ENCODE measurements at regions not wholly inside any gene's neighbourhood (a gene's known extent, or its start where the extent isn't known, plus 50 kb on each side); places are given as distances from the start of the nearest gene placed in this dataset.

DNA sequence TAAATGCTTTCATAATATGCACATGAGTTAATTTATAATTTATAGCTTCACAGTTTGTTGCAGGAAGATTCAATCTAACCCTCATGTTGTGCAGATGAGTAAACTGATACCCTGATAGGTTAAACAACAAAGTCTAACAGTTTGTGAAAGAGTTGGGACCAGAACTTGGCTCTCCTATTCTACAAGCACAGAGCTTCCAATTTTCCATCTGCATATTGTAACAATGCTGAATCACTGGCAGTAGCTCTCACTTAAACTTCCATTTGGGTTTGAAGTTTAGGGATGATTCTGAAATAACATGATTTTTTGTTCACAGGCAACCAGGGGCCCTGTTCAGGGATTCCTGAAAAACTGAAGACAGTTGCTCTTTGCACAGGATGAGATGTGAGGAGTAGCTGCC lies 179.3 kb downstream of the XPNPEP1 start:
- TF ChIP-seq, protein P1, sequence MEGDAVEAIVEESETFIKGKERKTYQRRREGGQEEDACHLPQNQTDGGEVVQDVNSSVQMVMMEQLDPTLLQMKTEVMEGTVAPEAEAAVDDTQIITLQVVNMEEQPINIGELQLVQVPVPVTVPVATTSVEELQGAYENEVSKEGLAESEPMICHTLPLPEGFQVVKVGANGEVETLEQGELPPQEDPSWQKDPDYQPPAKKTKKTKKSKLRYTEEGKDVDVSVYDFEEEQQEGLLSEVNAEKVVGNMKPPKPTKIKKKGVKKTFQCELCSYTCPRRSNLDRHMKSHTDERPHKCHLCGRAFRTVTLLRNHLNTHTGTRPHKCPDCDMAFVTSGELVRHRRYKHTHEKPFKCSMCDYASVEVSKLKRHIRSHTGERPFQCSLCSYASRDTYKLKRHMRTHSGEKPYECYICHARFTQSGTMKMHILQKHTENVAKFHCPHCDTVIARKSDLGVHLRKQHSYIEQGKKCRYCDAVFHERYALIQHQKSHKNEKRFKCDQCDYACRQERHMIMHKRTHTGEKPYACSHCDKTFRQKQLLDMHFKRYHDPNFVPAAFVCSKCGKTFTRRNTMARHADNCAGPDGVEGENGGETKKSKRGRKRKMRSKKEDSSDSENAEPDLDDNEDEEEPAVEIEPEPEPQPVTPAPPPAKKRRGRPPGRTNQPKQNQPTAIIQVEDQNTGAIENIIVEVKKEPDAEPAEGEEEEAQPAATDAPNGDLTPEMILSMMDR (IDR thresholded peaks at IDR 0.05; ENCODE audit: low read length, missing control alignments), result no peak
- H3K4me3 ChIP-seq (replicated peaks; ENCODE audit: low read depth, low read length), result no peak overlapping the region
- DNase-seq (ENCODE audit: low read depth), result no peak

DNA sequence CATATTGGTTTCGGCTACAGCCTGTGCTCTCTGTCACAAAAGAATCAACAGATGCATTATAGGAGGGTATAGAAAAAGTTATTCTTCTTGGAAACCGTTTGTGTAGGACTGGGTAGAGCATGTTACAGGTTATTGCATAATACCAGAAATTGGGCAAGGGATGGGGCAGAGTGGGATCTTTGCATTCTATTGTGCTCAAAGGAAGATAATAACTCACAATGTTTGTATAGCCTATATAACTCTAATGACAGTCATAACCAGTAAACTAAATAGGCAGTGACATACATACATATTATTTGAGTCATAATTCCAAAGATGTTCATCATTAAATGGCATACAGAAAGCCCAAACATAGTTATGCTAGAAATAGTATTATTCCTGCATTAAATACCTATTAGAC lies 179.7 kb downstream of the XPNPEP1 start:
- no peak overlapping the region for H3K4me3 ChIP-seq (replicated peaks; ENCODE audit: low read depth, low read length)
- DNase-seq (ENCODE audit: low read depth), result no peak
- TF ChIP-seq, protein P1 (IDR thresholded peaks at IDR 0.05; ENCODE audit: low read length, missing control alignments), result no peak

DNA sequence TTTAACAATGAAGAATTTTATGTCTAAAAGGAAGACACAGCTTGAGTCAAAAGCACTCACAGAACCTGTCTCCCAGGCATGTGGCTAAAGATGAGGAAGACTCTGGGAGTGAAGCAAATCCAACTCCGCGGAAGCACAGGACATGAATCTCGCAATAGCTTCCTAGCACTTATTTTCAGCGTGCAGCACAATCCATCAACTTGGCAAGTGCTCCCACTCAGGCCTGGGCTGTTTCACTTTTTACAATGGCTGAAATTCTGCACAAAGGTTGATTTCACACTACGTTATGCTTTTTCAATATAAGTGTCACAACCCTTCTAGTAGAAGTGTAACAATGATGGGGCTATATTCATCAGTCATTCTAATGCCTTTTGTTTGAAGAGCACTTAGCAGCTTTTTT lies 180.2 kb downstream of the XPNPEP1 start:
- TF ChIP-seq, protein P1 (IDR thresholded peaks at IDR 0.05; ENCODE audit: low read length, missing control alignments), result no peak
- DNase-seq (ENCODE audit: low read depth), result no peak
- H3K4me3 ChIP-seq (replicated peaks; ENCODE audit: low read depth, low read length), result no peak overlapping the region

DNA sequence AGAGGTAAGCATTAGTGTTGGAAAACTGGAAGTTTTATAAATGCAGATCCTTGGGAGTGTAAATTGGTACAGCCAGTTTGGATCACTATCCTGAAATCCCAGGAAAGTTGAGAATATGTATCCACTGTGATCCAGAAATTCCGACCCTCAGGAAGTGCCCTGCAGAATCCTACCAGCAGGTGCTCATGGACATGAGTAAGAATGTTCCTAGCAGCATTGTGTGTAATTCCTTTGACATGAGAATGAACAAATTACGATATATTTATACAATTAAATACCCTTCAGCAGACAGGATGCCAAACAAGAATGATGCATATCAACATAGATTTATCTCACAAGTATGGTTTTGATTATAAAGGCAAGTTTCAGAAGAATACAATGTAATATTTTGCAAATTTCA lies 181.6 kb downstream of the XPNPEP1 start:
- H3K4me3 ChIP-seq (replicated peaks; ENCODE audit: low read depth, low read length), result no peak overlapping the region
- TF ChIP-seq, protein P1 (IDR thresholded peaks at IDR 0.05; ENCODE audit: low read length, missing control alignments), result no peak
- no peak for DNase-seq (ENCODE audit: low read depth)

DNA sequence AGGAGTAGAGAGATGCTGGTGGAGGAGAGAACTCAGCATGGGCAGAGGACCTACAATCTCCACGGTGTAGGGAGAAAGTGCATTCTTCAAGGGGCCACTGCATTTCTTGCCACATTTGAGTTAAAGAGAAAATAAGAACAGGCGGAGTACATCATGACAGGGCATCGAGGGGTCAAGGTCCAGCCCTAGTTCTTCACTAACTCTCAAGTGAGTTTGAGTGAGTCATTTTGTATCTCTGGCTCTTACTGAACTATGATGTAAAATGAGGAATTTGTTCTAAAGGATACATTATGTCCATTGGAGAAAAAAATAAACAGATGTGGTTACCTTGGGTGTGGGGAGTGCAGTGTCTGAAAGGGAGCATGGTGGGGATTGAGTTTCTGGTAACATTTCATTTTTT lies 182.9 kb downstream of the XPNPEP1 start:
- H3K4me3 ChIP-seq (replicated peaks; ENCODE audit: low read depth, low read length), result no peak overlapping the region
- TF ChIP-seq, protein P1 (IDR thresholded peaks at IDR 0.05; ENCODE audit: low read length, missing control alignments), result no peak
- DNase-seq (ENCODE audit: low read depth), result no peak

DNA sequence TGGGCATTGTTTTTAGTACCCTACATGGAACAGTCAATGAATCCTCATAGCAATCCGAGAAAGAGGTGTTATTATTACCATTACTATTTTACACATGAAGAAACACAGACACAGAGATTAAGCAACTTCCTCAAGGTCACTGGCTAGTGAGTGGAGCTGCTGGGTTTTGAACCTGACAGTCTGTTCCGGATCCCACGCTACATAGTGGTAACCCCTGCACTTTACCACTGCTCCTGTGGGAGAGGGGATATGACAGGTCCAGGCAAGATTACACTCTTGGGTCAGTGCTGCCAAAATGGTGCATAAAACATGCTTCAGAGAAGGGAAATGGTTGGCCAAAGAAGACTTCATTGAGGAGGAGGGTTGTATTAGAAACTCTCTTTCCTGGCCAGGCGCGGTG lies 185.7 kb downstream of the XPNPEP1 start:
- TF ChIP-seq, protein P1 (IDR thresholded peaks at IDR 0.05; ENCODE audit: low read length, missing control alignments), result no peak
- no peak for DNase-seq (ENCODE audit: low read depth)
- H3K4me3 ChIP-seq (replicated peaks; ENCODE audit: low read depth, low read length), result no peak overlapping the region

DNA sequence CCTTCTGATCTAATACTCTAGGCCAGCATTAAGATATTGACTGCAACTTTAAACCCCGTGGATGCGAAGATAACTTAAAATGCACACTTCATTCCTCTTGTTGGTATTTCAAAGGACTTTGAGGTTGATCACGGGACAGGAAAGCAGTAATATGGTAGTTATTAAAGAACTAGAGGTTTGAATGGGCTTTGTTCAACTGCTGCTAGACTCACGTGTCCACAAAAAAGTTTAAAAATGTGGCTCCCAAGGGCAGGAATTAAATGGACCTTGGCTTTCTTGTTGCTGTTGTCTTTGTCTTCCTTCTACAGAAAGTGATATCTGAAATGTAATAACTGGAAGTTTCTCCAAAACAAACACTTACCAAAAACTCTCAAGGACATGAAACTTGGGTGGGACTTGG lies 186.3 kb downstream of the XPNPEP1 start:
- TF ChIP-seq, protein P1 (IDR thresholded peaks at IDR 0.05; ENCODE audit: low read length, missing control alignments), result no peak
- no peak overlapping the region for H3K4me3 ChIP-seq (replicated peaks; ENCODE audit: low read depth, low read length)
- DNase-seq (ENCODE audit: low read depth), result no peak

Measured in fibroblast of pulmonary artery (primary cell).